ENCODE measurements at regions not wholly inside any gene's neighbourhood (a gene's known extent, or its start where the extent isn't known, plus 50 kb on each side); places are given as distances from the start of the nearest gene placed in this dataset.

DNA sequence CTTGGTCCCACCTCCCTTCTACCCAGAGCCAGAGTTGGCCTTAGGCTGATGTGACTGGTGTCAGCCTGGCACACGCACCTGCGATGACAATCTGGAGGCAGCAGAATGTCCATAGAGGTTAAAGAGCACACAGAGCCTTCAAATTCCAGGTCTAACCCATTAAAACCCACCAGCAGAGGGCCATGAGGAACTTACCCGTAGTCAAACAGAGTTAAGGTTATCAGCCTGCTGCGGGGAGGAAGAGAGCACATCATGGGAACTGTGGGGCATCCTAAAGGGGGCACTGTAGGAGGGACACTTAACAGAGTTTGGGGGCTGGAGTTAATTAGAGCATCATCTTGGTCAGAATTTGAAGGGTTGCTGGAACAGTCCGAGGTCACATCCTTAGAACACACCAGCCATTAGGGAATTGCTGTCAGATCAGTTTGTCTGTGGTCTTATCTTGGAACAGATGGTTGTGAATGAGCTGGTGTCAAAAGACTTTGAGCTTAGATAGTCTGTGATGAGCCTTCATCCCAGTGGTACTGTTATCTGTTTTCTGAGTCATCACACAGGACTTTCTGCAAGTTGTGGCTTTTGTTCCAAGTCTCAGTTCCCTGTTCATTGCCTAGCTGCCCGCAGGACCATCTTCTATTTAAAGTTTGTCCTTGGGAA is 248.6 kb downstream of the LOXHD1 start (continued):
- no peak for TF ChIP-seq ZNF263 (CRISPR knock-in tag; IDR thresholded peaks at IDR 0.05; ENCODE audit: borderline replicate concordance)
- no peak; the same call in 1 of the 2 replicates for TF ChIP-seq GTF2E2 (tag; IDR thresholded peaks at IDR 0.05)
- 0 out of 2 replicates have a peak, but pooled peaks have one; percentile 14 for TF ChIP-seq ZNF24 (IDR thresholded peaks at IDR 0.05)
- peak; percentile 86 for TF ChIP-seq ZNF12 (CRISPR knock-in tag; IDR thresholded peaks at IDR 0.05)
- TF ChIP-seq PTTG1 (tag; IDR thresholded peaks at IDR 0.05; ENCODE audit: low read depth): no peak
- TF ChIP-seq OTX1 (CRISPR knock-in tag; IDR thresholded peaks at IDR 0.05): no peak
- TF ChIP-seq XRCC3 (IDR thresholded peaks at IDR 0.05): no peak
- no peak for TF ChIP-seq SIX5 (IDR thresholded peaks at IDR 0.05; ENCODE audit: borderline replicate concordance in 1 of 2, insufficient read depth in 1 of 2, low read depth in 1 of 2, low read length in 2 of 2)
- peak; percentile 82 for TF ChIP-seq EP300 (IDR thresholded peaks at IDR 0.05; ENCODE audit: low read length)
- TF ChIP-seq ZNF436 (CRISPR knock-in tag; IDR thresholded peaks at IDR 0.05): no peak
- TF ChIP-seq ZBED1 (IDR thresholded peaks at IDR 0.05): no peak
- TF ChIP-seq ZKSCAN8 (CRISPR knock-in tag; IDR thresholded peaks at IDR 0.05): peak; percentile 45; the same call in 1 of the 2 replicates
- TF ChIP-seq, protein P1, sequence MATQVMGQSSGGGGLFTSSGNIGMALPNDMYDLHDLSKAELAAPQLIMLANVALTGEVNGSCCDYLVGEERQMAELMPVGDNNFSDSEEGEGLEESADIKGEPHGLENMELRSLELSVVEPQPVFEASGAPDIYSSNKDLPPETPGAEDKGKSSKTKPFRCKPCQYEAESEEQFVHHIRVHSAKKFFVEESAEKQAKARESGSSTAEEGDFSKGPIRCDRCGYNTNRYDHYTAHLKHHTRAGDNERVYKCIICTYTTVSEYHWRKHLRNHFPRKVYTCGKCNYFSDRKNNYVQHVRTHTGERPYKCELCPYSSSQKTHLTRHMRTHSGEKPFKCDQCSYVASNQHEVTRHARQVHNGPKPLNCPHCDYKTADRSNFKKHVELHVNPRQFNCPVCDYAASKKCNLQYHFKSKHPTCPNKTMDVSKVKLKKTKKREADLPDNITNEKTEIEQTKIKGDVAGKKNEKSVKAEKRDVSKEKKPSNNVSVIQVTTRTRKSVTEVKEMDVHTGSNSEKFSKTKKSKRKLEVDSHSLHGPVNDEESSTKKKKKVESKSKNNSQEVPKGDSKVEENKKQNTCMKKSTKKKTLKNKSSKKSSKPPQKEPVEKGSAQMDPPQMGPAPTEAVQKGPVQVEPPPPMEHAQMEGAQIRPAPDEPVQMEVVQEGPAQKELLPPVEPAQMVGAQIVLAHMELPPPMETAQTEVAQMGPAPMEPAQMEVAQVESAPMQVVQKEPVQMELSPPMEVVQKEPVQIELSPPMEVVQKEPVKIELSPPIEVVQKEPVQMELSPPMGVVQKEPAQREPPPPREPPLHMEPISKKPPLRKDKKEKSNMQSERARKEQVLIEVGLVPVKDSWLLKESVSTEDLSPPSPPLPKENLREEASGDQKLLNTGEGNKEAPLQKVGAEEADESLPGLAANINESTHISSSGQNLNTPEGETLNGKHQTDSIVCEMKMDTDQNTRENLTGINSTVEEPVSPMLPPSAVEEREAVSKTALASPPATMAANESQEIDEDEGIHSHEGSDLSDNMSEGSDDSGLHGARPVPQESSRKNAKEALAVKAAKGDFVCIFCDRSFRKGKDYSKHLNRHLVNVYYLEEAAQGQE (IDR thresholded peaks at IDR 0.05; ENCODE audit: borderline replicate concordance): peak; percentile 44; the same call in 1 of the 2 replicates
- TF ChIP-seq, protein P1 (CRISPR knock-in tag; IDR thresholded peaks at IDR 0.05; ENCODE audit: low read depth): no peak
- peak; percentile 97 for TF ChIP-seq JUND (IDR thresholded peaks at IDR 0.05; ENCODE audit: borderline replicate concordance, low read depth, low read length)
- peak; percentile 96; the same call in 2 of the 3 replicates for TF ChIP-seq JUND (tag; IDR thresholded peaks at IDR 0.05; ENCODE audit: borderline replicate concordance, low read depth, low read length)
- TF ChIP-seq HNRNPUL1 (IDR thresholded peaks at IDR 0.05; ENCODE audit: low read length): no peak
- TF ChIP-seq SPI1 (IDR thresholded peaks at IDR 0.05; ENCODE audit: borderline replicate concordance, low read depth, low read length): no peak
- no peak for TF ChIP-seq TCF7 (IDR thresholded peaks at IDR 0.05; ENCODE audit: borderline replicate concordance)
- TF ChIP-seq ZNF766 (CRISPR knock-in tag; conservative IDR thresholded peaks at IDR 0.05): peak; percentile 66
- no peak for TF ChIP-seq ZFP1 (CRISPR knock-in tag; IDR thresholded peaks at IDR 0.05)
- TF ChIP-seq SAP30 (IDR thresholded peaks at IDR 0.05; ENCODE audit: borderline replicate concordance, insufficient read depth, low read depth, low read length, poor library complexity, severe bottlenecking): no peak
- TF ChIP-seq, protein P2, sequence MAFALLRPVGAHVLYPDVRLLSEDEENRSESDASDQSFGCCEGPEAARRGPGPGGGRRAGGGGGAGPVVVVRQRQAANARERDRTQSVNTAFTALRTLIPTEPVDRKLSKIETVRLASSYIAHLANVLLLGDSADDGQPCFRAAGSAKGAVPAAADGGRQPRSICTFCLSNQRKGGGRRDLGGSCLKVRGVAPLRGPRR (CRISPR knock-in tag; IDR thresholded peaks at IDR 0.05): no peak
